ENCODE measurements at regions not wholly inside any gene's neighbourhood (a gene's known extent, or its start where the extent isn't known, plus 50 kb on each side); places are given as distances from the start of the nearest gene placed in this dataset.

- H3K36me3 ChIP-seq (ENCODE audit: low read length) = no peaks in the 10 kb centered on the region
- no peaks in the 10 kb centered on the region for H3K9me2 ChIP-seq (replicated peaks; ENCODE audit: insufficient read depth, low read length)
- H3K9ac ChIP-seq (ENCODE audit: low read length) = no peak overlapping the region
- TF ChIP-seq EZH2phosphoT487 (conservative IDR thresholded peaks at IDR 0.05; ENCODE audit: low read length) (no peak), CTCF (IDR thresholded peaks at IDR 0.05; ENCODE audit: insufficient read depth, low read length, poor library complexity, severe bottlenecking) (no peak)
- no peaks in the 10 kb centered on the region for H3K27me3 ChIP-seq (ENCODE audit: low read length)
- H3K4me2 ChIP-seq (ENCODE audit: low read depth, low read length, poor library complexity, severe bottlenecking) = no peak overlapping the region
- H3K4me3 ChIP-seq (ENCODE audit: insufficient read depth, low read length, poor library complexity, severe bottlenecking) = no peak overlapping the region
- H3K79me2 ChIP-seq (ENCODE audit: insufficient read depth, low read length) = no peaks in the 10 kb centered on the region
- no peak overlapping the region for H3K27ac ChIP-seq (ENCODE audit: low read depth, low read length)
- H3F3A ChIP-seq (ENCODE audit: insufficient read depth) = no peaks in the 10 kb centered on the region
- no peak overlapping the region for H2AFZ ChIP-seq (ENCODE audit: low read depth, low read length, severe bottlenecking)
- no peaks in the 10 kb centered on the region for H3K9me3 ChIP-seq (ENCODE audit: insufficient read depth, low read length)
- H4K20me1 ChIP-seq (ENCODE audit: low read depth, low read length) = no peaks in the 10 kb centered on the region
Measured at GRCh38 chr4:156241896-156242295, 288.2 kb upstream of the CTSO start.

- Histone ChIP-seq H3K27me3 (ENCODE audit: low read length) (no peaks in the 10 kb centered on the region), H3K9me3 (ENCODE audit: insufficient read depth, low read length) (no peaks in the 10 kb centered on the region), H3K4me2 (ENCODE audit: low read depth, low read length, poor library complexity, severe bottlenecking) (no peak overlapping the region), H3F3A (ENCODE audit: insufficient read depth) (no peaks in the 10 kb centered on the region), H2AFZ (ENCODE audit: low read depth, low read length, severe bottlenecking) (no peak overlapping the region), H3K36me3 (ENCODE audit: low read length) (no peaks in the 10 kb centered on the region), H3K9me2 (replicated peaks; ENCODE audit: insufficient read depth, low read length) (no peaks in the 10 kb centered on the region), H3K79me2 (ENCODE audit: insufficient read depth, low read length) (no peaks in the 10 kb centered on the region), H3K27ac (ENCODE audit: low read depth, low read length) (no peak overlapping the region), H3K9ac (ENCODE audit: low read length) (no peak overlapping the region), H4K20me1 (ENCODE audit: low read depth, low read length) (no peaks in the 10 kb centered on the region), H3K4me3 (ENCODE audit: insufficient read depth, low read length, poor library complexity, severe bottlenecking) (no peak overlapping the region)
- TF ChIP-seq CTCF (IDR thresholded peaks at IDR 0.05; ENCODE audit: insufficient read depth, low read length, poor library complexity, severe bottlenecking) = no peak
- no peak for TF ChIP-seq EZH2phosphoT487 (conservative IDR thresholded peaks at IDR 0.05; ENCODE audit: low read length)
Measured at GRCh38 chr4:156238171-156238570, 284.5 kb upstream of the CTSO start.

GRCh38 chr4:156237231-156237630 lies 283.6 kb upstream of the CTSO start:
- no peak overlapping the region for H3K27ac ChIP-seq (ENCODE audit: low read depth, low read length)
- H4K20me1 ChIP-seq (ENCODE audit: low read depth, low read length) = no peaks in the 10 kb centered on the region
- H3K36me3 ChIP-seq (ENCODE audit: low read length) = no peaks in the 10 kb centered on the region
- H3K9ac ChIP-seq (ENCODE audit: low read length) = no peak overlapping the region
- no peak overlapping the region for H3K4me2 ChIP-seq (ENCODE audit: low read depth, low read length, poor library complexity, severe bottlenecking)
- no peaks in the 10 kb centered on the region for H3K9me2 ChIP-seq (replicated peaks; ENCODE audit: insufficient read depth, low read length)
- TF ChIP-seq CTCF (IDR thresholded peaks at IDR 0.05; ENCODE audit: insufficient read depth, low read length, poor library complexity, severe bottlenecking) (no peak), EZH2phosphoT487 (conservative IDR thresholded peaks at IDR 0.05; ENCODE audit: low read length) (no peak)
- no peaks in the 10 kb centered on the region for H3K9me3 ChIP-seq (ENCODE audit: insufficient read depth, low read length)
- no peak overlapping the region for H2AFZ ChIP-seq (ENCODE audit: low read depth, low read length, severe bottlenecking)
- H3K27me3 ChIP-seq (ENCODE audit: low read length) = no peaks in the 10 kb centered on the region
- no peaks in the 10 kb centered on the region for H3K79me2 ChIP-seq (ENCODE audit: insufficient read depth, low read length)
- H3F3A ChIP-seq (ENCODE audit: insufficient read depth) = no peaks in the 10 kb centered on the region
- H3K4me3 ChIP-seq (ENCODE audit: insufficient read depth, low read length, poor library complexity, severe bottlenecking) = no peak overlapping the region

- Histone ChIP-seq H3K79me2 (ENCODE audit: insufficient read depth, low read length) (no peaks in the 10 kb centered on the region), H3K4me3 (ENCODE audit: insufficient read depth, low read length, poor library complexity, severe bottlenecking) (no peak overlapping the region), H3K9me2 (replicated peaks; ENCODE audit: insufficient read depth, low read length) (no peaks in the 10 kb centered on the region), H3K4me2 (ENCODE audit: low read depth, low read length, poor library complexity, severe bottlenecking) (no peak overlapping the region), H3K9ac (ENCODE audit: low read length) (no peak overlapping the region), H2AFZ (ENCODE audit: low read depth, low read length, severe bottlenecking) (no peak overlapping the region), H3K27ac (ENCODE audit: low read depth, low read length) (no peak overlapping the region), H3F3A (ENCODE audit: insufficient read depth) (no peaks in the 10 kb centered on the region), H3K9me3 (ENCODE audit: insufficient read depth, low read length) (no peaks in the 10 kb centered on the region), H3K36me3 (ENCODE audit: low read length) (no peaks in the 10 kb centered on the region), H4K20me1 (ENCODE audit: low read depth, low read length) (no peaks in the 10 kb centered on the region), H3K27me3 (ENCODE audit: low read length) (no peaks in the 10 kb centered on the region)
- TF ChIP-seq EZH2phosphoT487 (conservative IDR thresholded peaks at IDR 0.05; ENCODE audit: low read length) = no peak
- no peak for TF ChIP-seq CTCF (IDR thresholded peaks at IDR 0.05; ENCODE audit: insufficient read depth, low read length, poor library complexity, severe bottlenecking)
Measured at GRCh38 chr4:156230176-156230575, 276.5 kb upstream of the CTSO start.
